GM12892 (cell line): ENCODE measurements at regions not wholly inside any gene's neighbourhood (a gene's known extent, or its start where the extent isn't known, plus 50 kb on each side); places are given as distances from the start of the nearest gene placed in this dataset.

Source experiments
- POLR2AphosphoS5 ChIP-seq: IDR thresholded peaks from 2 replicates; pipeline ENCODE4 v1.6.1; 2011; ENCODE audit warnings: low read depth, low read length, control low read depth
- TAF1 ChIP-seq: IDR thresholded peaks from 2 replicates; pipeline ENCODE4 v1.6.1; 2011; ENCODE audit warnings: low read depth, mild to moderate bottlenecking, control low read depth, low read length, borderline replicate concordance

DNA sequence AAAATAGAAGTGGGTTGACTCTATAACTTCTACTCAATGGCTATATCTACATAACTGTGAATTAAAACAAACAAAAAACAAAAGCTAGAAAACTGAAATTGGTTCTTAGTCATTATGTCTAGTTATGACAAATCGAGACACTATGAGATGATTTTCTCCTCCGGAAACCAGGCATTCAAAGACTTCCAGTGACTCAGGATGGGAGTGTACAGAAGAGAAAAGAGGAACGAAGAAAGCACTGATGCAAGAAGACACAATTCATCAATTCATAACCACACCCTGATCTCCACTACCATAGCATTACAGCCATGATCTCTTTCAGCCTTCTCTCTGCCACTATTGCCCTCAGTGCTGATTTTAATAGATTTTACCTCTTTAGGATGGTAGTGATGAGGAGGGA lies 253.6 kb downstream of the CBLL2 start:
- TF ChIP-seq POLR2AphosphoS5 (no peak), TAF1 (no peak)
